HG03060 (cell line): ENCODE measurements at regions not wholly inside any gene's neighbourhood (a gene's known extent, or its start where the extent isn't known, plus 50 kb on each side); places are given as distances from the start of the nearest gene placed in this dataset.

Source experiments
- ATAC-seq: cut with Tn5 transposase; IDR thresholded peaks from one replicate; pipeline ENCODE4 v1.9.1; 2021; ENCODE audit warnings: low read depth, moderate number of reproducible peaks; ENCODE audit not compliant: unreplicated experiment

GRCh38 chr5:6831678-6832671 lies 118.7 kb downstream of the TENT4A start:
- no peak for ATAC-seq

GRCh38 chr5:6832994-6833393 lies 119.8 kb downstream of the TENT4A start:
- no peak for ATAC-seq

GRCh38 chr5:6833406-6833805 lies 120.2 kb downstream of the TENT4A start:
- ATAC-seq: no peak

GRCh38 chr5:6837095-6837494 lies 123.9 kb downstream of the TENT4A start:
- no peak for ATAC-seq

- no peak for ATAC-seq
These were observed 124.4 kb downstream of the TENT4A start for GRCh38 chr5:6837519-6838110.

GRCh38 chr5:6838736-6839135 lies 125.5 kb downstream of the TENT4A start:
- no peak for ATAC-seq

- ATAC-seq: no peak
These were observed 127.0 kb downstream of the TENT4A start for GRCh38 chr5:6840136-6840793.

- ATAC-seq: no peak
These were observed 130.1 kb downstream of the TENT4A start for GRCh38 chr5:6843335-6843734.

GRCh38 chr5:6843821-6844220 lies 130.6 kb downstream of the TENT4A start:
- ATAC-seq: no peak

- ATAC-seq: no peak
These were observed 132.6 kb downstream of the TENT4A start for GRCh38 chr5:6845856-6846255.

- no peak for ATAC-seq
These were observed 134.6 kb downstream of the TENT4A start for GRCh38 chr5:6847870-6848269.

- no peak for ATAC-seq
These were observed 136.3 kb downstream of the TENT4A start for GRCh38 chr5:6849316-6850105.

- ATAC-seq: no peak
These were observed 136.8 kb downstream of the TENT4A start for GRCh38 chr5:6850106-6850432.

GRCh38 chr5:6856653-6857052 lies 143.4 kb downstream of the TENT4A start:
- ATAC-seq: no peak

GRCh38 chr5:6858419-6858818 lies 145.2 kb downstream of the TENT4A start:
- ATAC-seq: no peak

- no peak for ATAC-seq
These were observed 145.8 kb downstream of the TENT4A start for GRCh38 chr5:6859023-6859422.

GRCh38 chr5:6859951-6860638 lies 146.9 kb downstream of the TENT4A start:
- no peak for ATAC-seq

- ATAC-seq: no peak
These were observed 147.8 kb downstream of the TENT4A start for GRCh38 chr5:6861036-6861435.

- ATAC-seq: no peak
These were observed 148.4 kb downstream of the TENT4A start for GRCh38 chr5:6861667-6862066.

GRCh38 chr5:6862306-6862705 lies 149.1 kb downstream of the TENT4A start:
- ATAC-seq: no peak
